Stimulated activated memory B cell treated with anti-CD40 and anti-IgM and Interleukin-4, amounts not matched to agents 10 μg/mL and 1 μg/mL and 100 μg/mL, for 72 hours (primary cell): ENCODE measurements at regions not wholly inside any gene's neighbourhood (a gene's known extent, or its start where the extent isn't known, plus 50 kb on each side); places are given as distances from the start of the nearest gene placed in this dataset.

Source experiments
- ATAC-seq: fragments of 150-1000 bp; cut with Tn5 transposase; 2 replicates; pipeline ENCODE4 v1.10.0; 2021
- H3K27ac Mint-ChIP-seq: one replicate; pipeline ENCODE4 v1.8.0; 2022; ENCODE audit warnings: mild to moderate bottlenecking, mixed read lengths
- H3K27me3 Mint-ChIP-seq: one replicate; pipeline ENCODE4 v1.8.0; 2022; ENCODE audit warnings: mixed read lengths
- H3K36me3 Mint-ChIP-seq: one replicate; pipeline ENCODE4 v1.8.0; 2022; ENCODE audit warnings: mixed read lengths
- H3K4me1 Mint-ChIP-seq: one replicate; pipeline ENCODE4 v1.8.0; 2022; ENCODE audit warnings: mixed read lengths
- H3K4me3 Mint-ChIP-seq: one replicate; pipeline ENCODE4 v1.8.0; 2022; ENCODE audit warnings: mild to moderate bottlenecking, moderate library complexity, mixed read lengths
- H3K9me3 Mint-ChIP-seq: one replicate; pipeline ENCODE4 v1.8.0; 2022; ENCODE audit warnings: mixed read lengths

DNA sequence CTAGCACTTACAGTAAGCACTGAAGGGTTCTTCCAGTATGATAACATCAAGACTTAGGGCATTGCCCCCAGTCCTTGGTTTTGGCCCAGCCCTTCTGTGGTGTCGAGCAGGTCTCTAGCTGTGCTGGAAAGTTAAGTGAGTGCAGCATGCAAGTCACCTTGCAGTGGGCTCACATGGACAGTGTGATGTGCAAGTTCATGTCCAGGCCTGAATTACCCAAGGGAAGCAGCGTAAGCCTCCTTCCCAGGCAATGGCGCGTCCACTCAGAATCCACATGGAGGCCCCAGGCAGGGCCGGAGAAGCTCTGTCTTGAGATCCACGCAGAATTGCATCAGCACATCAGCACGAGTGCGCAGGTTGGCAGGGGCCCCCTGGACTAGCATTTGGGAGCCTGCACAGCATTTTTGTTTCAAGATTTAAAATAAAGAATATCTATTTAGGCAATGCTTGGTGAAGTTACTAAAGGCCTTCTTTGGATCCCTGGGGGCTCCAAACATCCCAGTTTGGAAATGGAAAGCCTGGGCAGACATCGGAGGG lies 108.4 kb upstream of the ALDH1B1 start:
- peaks cover 21% of the 10 kb centered on the region for H3K27me3 Mint-ChIP-seq
- H3K36me3 Mint-ChIP-seq = no peaks in the 10 kb centered on the region
- H3K9me3 Mint-ChIP-seq = no peaks in the 10 kb centered on the region
- no peaks in the 10 kb centered on the region for H3K4me1 Mint-ChIP-seq
- H3K27ac Mint-ChIP-seq = no peak overlapping the region
- ATAC-seq = no peak
- H3K4me3 Mint-ChIP-seq = no peak overlapping the region

DNA sequence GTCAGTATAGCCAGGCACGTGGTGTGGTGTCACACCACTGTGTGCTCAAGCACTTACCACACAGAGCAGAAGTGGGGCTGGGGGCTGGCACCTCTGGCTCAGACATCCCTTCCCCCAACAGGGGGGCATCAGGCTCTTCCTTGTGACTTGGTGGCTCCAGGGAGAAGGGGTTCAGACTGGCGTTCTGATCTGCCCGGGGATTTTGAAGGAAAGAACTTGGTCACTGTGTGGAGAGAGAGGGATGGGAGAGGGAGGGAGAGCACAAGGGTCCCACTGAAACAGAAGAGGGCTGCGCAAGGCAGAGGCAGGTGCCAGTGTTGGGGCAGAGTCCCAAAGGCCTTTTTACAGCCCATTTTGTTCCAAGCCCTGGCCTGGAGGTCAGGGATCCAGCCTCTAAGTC lies 109.7 kb upstream of the ALDH1B1 start:
- no peaks in the 10 kb centered on the region for H3K36me3 Mint-ChIP-seq
- ATAC-seq = no peak
- H3K9me3 Mint-ChIP-seq = no peaks in the 10 kb centered on the region

DNA sequence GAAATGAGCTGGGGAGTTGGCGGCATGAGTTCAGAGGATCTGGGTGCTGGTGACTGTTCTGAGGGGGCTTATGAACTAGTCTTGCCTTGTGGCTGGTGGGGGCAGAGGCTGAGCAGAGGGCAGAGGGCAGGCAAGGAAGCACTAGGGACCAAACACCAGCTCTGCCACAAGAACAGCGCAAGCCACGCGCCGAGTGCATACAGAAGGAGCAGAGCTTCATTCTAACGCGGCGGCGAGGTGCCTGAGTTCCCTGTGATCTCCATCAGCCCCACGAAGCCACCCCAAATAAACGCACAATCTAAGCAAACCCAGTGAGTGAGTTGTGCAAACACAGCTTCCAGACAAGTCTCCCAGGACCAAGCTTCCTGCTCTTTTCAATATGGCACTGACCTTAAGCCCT lies 110.6 kb upstream of the ALDH1B1 start:
- Mint-ChIP-seq H3K27ac (no peak overlapping the region), H3K36me3 (no peaks in the 10 kb centered on the region), H3K9me3 (no peaks in the 10 kb centered on the region), H3K4me3 (no peak overlapping the region), H3K27me3 (peaks cover 12% of the 10 kb centered on the region), H3K4me1 (no peaks in the 10 kb centered on the region)
- ATAC-seq = no peak

More for the DNA sequence above, 109.7 kb upstream of the ALDH1B1 start:
- H3K27me3 Mint-ChIP-seq = peaks cover 17% of the 10 kb centered on the region
- H3K4me1 Mint-ChIP-seq = no peaks in the 10 kb centered on the region
- no peak overlapping the region for H3K4me3 Mint-ChIP-seq
- no peak overlapping the region for H3K27ac Mint-ChIP-seq

DNA sequence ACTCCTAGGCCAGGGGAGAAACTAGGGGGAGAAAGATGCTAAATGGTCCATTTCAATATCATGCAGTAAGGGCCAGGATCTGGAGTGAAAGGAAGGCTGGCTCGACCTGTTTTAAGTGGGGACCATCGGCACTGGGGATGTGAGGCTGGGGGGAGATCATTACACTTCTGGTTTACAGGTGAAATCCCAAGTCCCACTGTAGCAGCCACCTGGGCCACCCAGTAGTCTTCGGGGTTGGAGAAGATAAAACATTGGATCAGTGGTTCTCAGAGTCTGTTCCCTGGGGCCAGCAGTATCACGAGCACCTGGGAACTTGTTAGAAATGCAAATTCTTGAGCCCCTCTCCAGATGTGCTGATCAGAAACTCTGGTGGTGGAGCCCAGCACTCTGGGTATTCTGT lies 111.3 kb upstream of the ALDH1B1 start:
- no peak for ATAC-seq
- H3K27me3 Mint-ChIP-seq = peaks cover 12% of the 10 kb centered on the region

GRCh38 chr9:38280251-38280800 lies 112.2 kb upstream of the ALDH1B1 start:
- Mint-ChIP-seq H3K27me3 (peaks cover 9% of the 10 kb centered on the region), H3K36me3 (no peaks in the 10 kb centered on the region), H3K4me3 (no peak overlapping the region), H3K9me3 (no peaks in the 10 kb centered on the region), H3K27ac (no peak overlapping the region), H3K4me1 (no peaks in the 10 kb centered on the region)
- no peak for ATAC-seq

More for the DNA sequence above, 111.3 kb upstream of the ALDH1B1 start:
- Mint-ChIP-seq H3K36me3 (no peaks in the 10 kb centered on the region), H3K9me3 (no peaks in the 10 kb centered on the region), H3K4me3 (no peak overlapping the region), H3K4me1 (no peaks in the 10 kb centered on the region), H3K27ac (no peak overlapping the region)

DNA sequence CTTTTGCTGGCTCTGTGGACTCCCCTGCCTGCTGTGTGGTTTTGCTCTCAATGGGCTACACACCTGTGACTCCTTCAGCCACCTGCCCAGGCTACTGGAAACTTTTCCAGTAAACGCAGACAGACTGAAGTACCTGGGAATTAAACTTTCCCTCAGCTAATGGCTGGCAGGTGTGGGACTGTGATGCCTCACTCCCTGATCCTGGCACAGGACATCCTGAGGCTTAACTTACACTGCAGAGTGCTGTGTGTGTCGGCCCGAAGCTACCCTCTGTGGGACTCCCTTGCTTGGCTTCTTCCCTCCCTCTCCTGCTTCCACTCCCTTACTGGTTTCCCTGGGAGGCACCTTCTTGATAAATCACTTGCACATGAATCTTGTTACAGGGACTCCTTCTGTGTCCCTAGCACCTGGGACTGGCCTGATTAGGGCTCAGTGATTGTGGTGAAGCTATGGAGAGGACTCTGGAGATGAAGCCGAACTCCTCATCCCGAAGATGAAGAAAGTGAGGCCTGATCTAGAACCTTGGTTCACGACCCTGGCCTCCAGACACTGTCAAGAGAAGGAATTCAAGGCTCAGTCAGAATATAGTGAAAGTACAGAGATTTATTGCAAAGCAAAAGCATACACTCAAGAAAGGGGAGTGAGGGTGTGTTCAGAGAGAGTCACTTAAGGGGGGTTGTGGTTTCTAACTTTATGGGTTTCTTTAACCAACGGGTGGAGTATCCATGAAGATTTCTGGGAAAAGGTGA lies 113.4 kb upstream of the ALDH1B1 start:
- Mint-ChIP-seq H3K4me3 (no peak overlapping the region), H3K27ac (no peak overlapping the region), H3K27me3 (peaks cover 6% of the 10 kb centered on the region), H3K36me3 (no peaks in the 10 kb centered on the region), H3K4me1 (no peaks in the 10 kb centered on the region), H3K9me3 (no peaks in the 10 kb centered on the region)
- no peak for ATAC-seq

DNA sequence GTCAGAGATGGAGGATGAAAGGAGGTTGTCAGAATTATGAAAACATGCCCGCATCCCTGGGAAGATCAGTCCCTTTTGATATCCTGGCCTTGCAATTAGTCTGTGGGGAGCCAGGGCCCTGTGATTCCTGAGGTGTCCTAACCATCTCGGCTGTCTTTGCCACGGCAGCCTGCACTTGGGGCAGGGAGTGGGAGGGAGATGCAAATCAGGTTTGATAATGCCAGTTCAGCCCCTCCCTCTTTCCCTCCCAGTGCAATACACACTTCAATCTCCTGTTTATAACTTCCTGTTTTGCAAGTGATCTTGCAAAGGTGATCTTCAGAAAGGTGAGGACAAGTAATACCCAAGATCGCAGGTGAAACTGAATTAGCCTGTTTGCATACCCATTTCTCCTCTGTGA lies 114.0 kb upstream of the ALDH1B1 start:
- Mint-ChIP-seq H3K27ac (no peak overlapping the region), H3K27me3 (peaks cover 8% of the 10 kb centered on the region), H3K36me3 (no peaks in the 10 kb centered on the region), H3K9me3 (no peaks in the 10 kb centered on the region), H3K4me1 (no peaks in the 10 kb centered on the region), H3K4me3 (no peak overlapping the region)
- no peak for ATAC-seq

GRCh38 chr9:38277601-38278200 lies 114.8 kb upstream of the ALDH1B1 start:
- Mint-ChIP-seq H3K4me3 (no peak overlapping the region), H3K4me1 (no peaks in the 10 kb centered on the region), H3K27me3 (peaks cover 8% of the 10 kb centered on the region), H3K27ac (no peak overlapping the region), H3K36me3 (no peaks in the 10 kb centered on the region), H3K9me3 (peaks cover 3% of the 10 kb centered on the region)
- no peak for ATAC-seq

- Mint-ChIP-seq H3K36me3 (no peaks in the 10 kb centered on the region), H3K9me3 (peaks cover 3% of the 10 kb centered on the region), H3K4me3 (no peak overlapping the region), H3K4me1 (no peaks in the 10 kb centered on the region), H3K27me3 (peaks cover 8% of the 10 kb centered on the region), H3K27ac (no peak overlapping the region)
- ATAC-seq = no peak
Observed at GRCh38 chr9:38276771-38277439, 115.6 kb upstream of the ALDH1B1 start.

GRCh38 chr9:38274800-38275199 lies 117.7 kb upstream of the ALDH1B1 start:
- Mint-ChIP-seq H3K9me3 (peaks cover 6% of the 10 kb centered on the region), H3K36me3 (no peaks in the 10 kb centered on the region), H3K27ac (no peak overlapping the region), H3K4me3 (no peak overlapping the region), H3K27me3 (peaks cover 8% of the 10 kb centered on the region), H3K4me1 (no peaks in the 10 kb centered on the region)
- no peak for ATAC-seq

- H3K36me3 Mint-ChIP-seq = no peaks in the 10 kb centered on the region
- no peaks in the 10 kb centered on the region for H3K4me1 Mint-ChIP-seq
- no peak overlapping the region for H3K27ac Mint-ChIP-seq
- peaks cover 6% of the 10 kb centered on the region for H3K9me3 Mint-ChIP-seq
- peaks cover 8% of the 10 kb centered on the region for H3K27me3 Mint-ChIP-seq
- no peak overlapping the region for H3K4me3 Mint-ChIP-seq
- no peak for ATAC-seq
Observed at GRCh38 chr9:38272710-38273109, 119.8 kb upstream of the ALDH1B1 start.

GRCh38 chr9:38271666-38272241 lies 120.7 kb upstream of the ALDH1B1 start:
- Mint-ChIP-seq H3K4me1 (no peaks in the 10 kb centered on the region), H3K27ac (no peak overlapping the region)

DNA sequence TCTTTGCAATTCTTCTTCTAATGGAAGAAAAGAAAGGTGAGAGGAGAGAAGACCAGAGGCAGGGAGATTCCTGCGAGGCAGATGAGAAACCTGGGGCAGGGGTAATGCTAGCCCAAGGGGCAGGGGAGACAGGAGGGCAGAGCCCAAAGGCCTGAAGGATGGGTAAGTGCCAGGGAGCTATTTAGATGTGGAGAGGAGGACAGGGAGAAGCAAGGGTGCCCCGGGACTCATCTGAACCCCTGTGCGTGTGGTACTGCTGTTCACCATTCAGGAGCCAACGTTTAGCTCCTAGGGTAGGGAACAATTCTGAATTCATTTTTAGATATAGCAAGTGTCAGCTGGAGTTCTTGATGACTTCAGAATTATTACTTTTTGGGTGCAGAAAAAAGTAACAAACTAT lies 122.7 kb upstream of the ALDH1B1 start:
- ATAC-seq = peak; percentile 41
- no peak overlapping the region for H3K27ac Mint-ChIP-seq
- peaks cover 17% of the 10 kb centered on the region for H3K27me3 Mint-ChIP-seq
- H3K4me3 Mint-ChIP-seq = no peak overlapping the region
- peaks cover 4% of the 10 kb centered on the region for H3K36me3 Mint-ChIP-seq
- no peaks in the 10 kb centered on the region for H3K4me1 Mint-ChIP-seq
- H3K9me3 Mint-ChIP-seq = peaks cover 20% of the 10 kb centered on the region

More at GRCh38 chr9:38271666-38272241, 120.7 kb upstream of the ALDH1B1 start:
- H3K4me3 Mint-ChIP-seq = no peak overlapping the region
- H3K27me3 Mint-ChIP-seq = peaks cover 12% of the 10 kb centered on the region
- peaks cover under 1% of the 10 kb centered on the region for H3K36me3 Mint-ChIP-seq
- no peak for ATAC-seq
- peaks cover 7% of the 10 kb centered on the region for H3K9me3 Mint-ChIP-seq

- Mint-ChIP-seq H3K36me3 (peaks cover 9% of the 10 kb centered on the region), H3K27me3 (peaks cover 31% of the 10 kb centered on the region), H3K27ac (no peak overlapping the region), H3K4me3 (no peak overlapping the region), H3K4me1 (no peaks in the 10 kb centered on the region), H3K9me3 (peaks cover 37% of the 10 kb centered on the region)
- ATAC-seq = no peak
Observed at GRCh38 chr9:38263532-38263931, 129.0 kb upstream of the ALDH1B1 start.
